K562 (cell line): ENCODE measurements at regions not wholly inside any gene's neighbourhood (a gene's known extent, or its start where the extent isn't known, plus 50 kb on each side); places are given as distances from the start of the nearest gene placed in this dataset.

Source experiments
- ATAC-seq: fragments of 200-7000 bp; cut with Tn5 transposase; 3 replicates; pipeline ENCODE4 v1.9.1; 2020; ENCODE audit warnings: moderate library complexity
- BruUV-seq: library from RNA; stranded (reverse); fragments of 400-500 nt; replicated peaks from 2 replicates; lab custom pipeline; 2021; lab: Mats Ljungman, UMichigan
- CTCF ChIA-PET: fragments of 300-600 bp; formaldehyde crosslinking; extraction: SDS; loops from one replicate; lab custom pipeline; 2021; ENCODE audit warnings: low intra/inter-chr PET ratio; lab: Yijun Ruan, JAX
- POLR2A ChIA-PET: fragments of 300-600, 350-650 bp; sonication (Branson Sonifier 250); formaldehyde crosslinking; extraction: SDS; loops from one replicate; lab custom pipeline; 2021; ENCODE audit warnings: antibody characterized with exemption, inconsistent platforms; lab: Yijun Ruan, JAX
- DNase-seq, 4 experiments: peaks; one replicate each; pipeline versions ENCODE4 v3.0.0 to v3.0.0-alpha.2; 2011 to 2018; ENCODE audit warnings: low spot score in 3 of 4, mixed read lengths in 3 of 4; ENCODE audit errors: extremely low read depth in 1 of 4
- FAIRE-seq: peaks from 2 replicates; lab custom pipeline; 2011; peaks lifted over from hg19 to GRCh38; lab: Jason Lieb, UNC
- H2AFZ ChIP-seq: 2 replicates; pipeline ENCODE4 v1.6.0; 2011; ENCODE audit warnings: low read depth, low read length, control low read depth, inconsistent platforms
- H3K27ac ChIP-seq: fragments of 200-600 bp; 3 replicates; pipeline ENCODE4 v1.8.0; 2011; ENCODE audit warnings: low read depth, mild to moderate bottlenecking, control low read depth, inconsistent platforms, low read length, moderate library complexity, mixed read lengths; ENCODE audit errors: extremely low read depth
- H3K27me3 ChIP-seq, 2 experiments: fragments of 300-600 bp in 1 of 2; 2 replicates in 1 of 2; 3 replicates in 1 of 2; pipeline versions ENCODE4 v1.6.0 to v1.8.0; 2011; ENCODE audit warnings: inconsistent platforms in 2 of 2, low read length in 2 of 2, mild to moderate bottlenecking in 1 of 2, mixed read lengths in 1 of 2, moderate library complexity in 1 of 2; ENCODE audit not compliant: control insufficient read depth in 2 of 2, insufficient read depth in 2 of 2
- H3K36me3 ChIP-seq: fragments of 300-600 bp; 3 replicates; pipeline ENCODE4 v1.8.0; 2011; ENCODE audit warnings: mild to moderate bottlenecking, low read length, inconsistent platforms; ENCODE audit not compliant: control insufficient read depth, insufficient read depth
- H3K4me1 ChIP-seq, 2 experiments: fragments of 200-600 bp in 1 of 2; replicated peaks in 1 of 2; 2 replicates in 1 of 2; 3 replicates in 1 of 2; pipeline versions ENCODE4 v1.5.1 to v1.8.0; 2011; ENCODE audit warnings: inconsistent platforms in 2 of 2, low read length in 2 of 2, mild to moderate bottlenecking in 1 of 2, mixed read lengths in 1 of 2, moderate library complexity in 1 of 2; ENCODE audit not compliant: control insufficient read depth in 2 of 2, insufficient read depth in 2 of 2
- H3K4me2 ChIP-seq: 2 replicates; pipeline ENCODE4 v1.6.1; 2011; ENCODE audit warnings: low read length, control low read depth, inconsistent platforms, mixed read lengths; ENCODE audit not compliant: insufficient read depth
- H3K4me3 ChIP-seq: fragments of 200-600 bp; sonication (generic), shearing (Covaris generic); 2 replicates; pipeline ENCODE4 v1.5.1; 2016; ENCODE audit warnings: control low read depth, inconsistent platforms
- H3K79me2 ChIP-seq: fragments of 200-600 bp; 3 replicates; pipeline ENCODE4 v1.8.0; 2011; ENCODE audit warnings: low read length, inconsistent platforms; ENCODE audit not compliant: control insufficient read depth, insufficient read depth
- H3K9ac ChIP-seq, 2 experiments: 2 replicates each; pipeline versions ENCODE4 v1.6.0 to v1.6.1; 2011; ENCODE audit warnings: low read depth in 2 of 2, low read length in 2 of 2, control low read depth in 1 of 2, inconsistent platforms in 1 of 2, mild to moderate bottlenecking in 1 of 2, mixed read lengths in 1 of 2; ENCODE audit not compliant: insufficient read depth in 1 of 2
- H3K9me1 ChIP-seq: one replicate; pipeline ENCODE4 v1.6.0; 2011; ENCODE audit warnings: inconsistent platforms, mild to moderate bottlenecking, low read length, moderate library complexity; ENCODE audit not compliant: control insufficient read depth, insufficient read depth
- H3K9me3 ChIP-seq: replicated peaks from 2 replicates; pipeline ENCODE4 v1.5.1; 2011; ENCODE audit warnings: low read depth, low read length, inconsistent platforms; ENCODE audit not compliant: control insufficient read depth, insufficient read depth
- H4K20me1 ChIP-seq: replicated peaks from 2 replicates; pipeline ENCODE4 v1.6.1; 2011; ENCODE audit warnings: low read length, inconsistent platforms, mixed read lengths; ENCODE audit not compliant: control insufficient read depth, insufficient read depth
- ELK3 ChIP-seq: fragments of 450-650 bp; formaldehyde crosslinking; IDR thresholded peaks from 2 replicates; pipeline ENCODE4 v1.4.0; 2020; ENCODE audit warnings: mild to moderate bottlenecking
- RBM14 ChIP-seq: fragments of 200-400 bp; formaldehyde crosslinking; IDR thresholded peaks from 2 replicates; pipeline ENCODE4 v1.6.1; 2018; ENCODE audit warnings: low read depth, mild to moderate bottlenecking, low read length, moderate library complexity, borderline replicate concordance; ENCODE audit not compliant: insufficient read depth
- ZFP30 ChIP-seq: fragments of 250-450 bp; sonication (Bioruptor Pico); IDR thresholded peaks from 2 replicates; pipeline ENCODE4 v1.8.0; 2022; ENCODE audit warnings: moderate library complexity, mild to moderate bottlenecking, inconsistent platforms, borderline replicate concordance
- ZNF133 ChIP-seq: fragments of 250-450 bp; sonication (Bioruptor Pico); IDR thresholded peaks from 2 replicates; pipeline ENCODE4 v1.4.0; 2020; ENCODE audit warnings: mild to moderate bottlenecking
- ZNF785 ChIP-seq: fragments of 250-450 bp; sonication (Bioruptor Pico); IDR thresholded peaks from 2 replicates; pipeline ENCODE4 v1.4.0; 2020; ENCODE audit warnings: mild to moderate bottlenecking
- WGBS: fragments of 100-300 bp; shearing (Covaris generic); methylation state at CpG from one replicate; pipeline ENCODE4 v1.1.6; 2016; ENCODE audit warnings: low coverage, mixed read lengths; ENCODE audit not compliant: insufficient coverage; ENCODE audit errors: missing lambda C conversion rate; 5-methylcytosine and 5-hydroxymethylcytosine counted together
- in situ Hi-C: fragments of 300-500 bp; cut with MboI; formaldehyde crosslinking; loops from 4 replicates; pipeline ENCODE4 v1.15.0; 2018; ENCODE audit warnings: inconsistent platforms, mixed read lengths
- intact Hi-C: fragments of 100-400 bp; cut with micrococcal nuclease; formaldehyde crosslinking; loops from 2 replicates; pipeline ENCODE4 v1.14.2; 2022

GRCh38 chr20:10902576-10903282 lies 228.9 kb upstream of the JAG1 start:
- H3K4me3 ChIP-seq: no peak overlapping the region
- DNase-seq (no peak), FAIRE-seq (no peak), ATAC-seq (no peak)
- CTCF ChIA-PET: no interaction called here
- no peaks in the 10 kb centered on the region for H3K9me3 ChIP-seq
- POLR2A ChIA-PET: no interaction called here
- H3K9me1 ChIP-seq: no peaks in the 10 kb centered on the region
- TF ChIP-seq ZNF785 (CRISPR knock-in tag) (no peak), RBM14 (no peak), ZNF133 (CRISPR knock-in tag) (no peak), ZFP30 (CRISPR knock-in tag) (no peak), ELK3 (CRISPR knock-in tag) (no peak)
- H3K79me2 ChIP-seq: no peaks in the 10 kb centered on the region
- H3K9ac ChIP-seq: no peak overlapping the region
- no peaks in the 10 kb centered on the region for H3K27me3 ChIP-seq
- no peaks in the 10 kb centered on the region for H3K4me1 ChIP-seq
- H3K36me3 ChIP-seq: no peaks in the 10 kb centered on the region
- H2AFZ ChIP-seq: no peak overlapping the region
- no peak overlapping the region for H3K27ac ChIP-seq
- no peak overlapping the region for H3K4me2 ChIP-seq
- in situ Hi-C loops (no loop called here), intact Hi-C loops (no loop called here)
- no TSS peak for BruUV-seq
- WGBS: 0% methylated on average over 1 of the region's 1 CpG
- no peaks in the 10 kb centered on the region for H4K20me1 ChIP-seq
